Transverse colon (tissue), 3 donors: ENCODE measurements at regions not wholly inside any gene's neighbourhood (a gene's known extent, or its start where the extent isn't known, plus 50 kb on each side); places are given as distances from the start of the nearest gene placed in this dataset.

Experiments
- EP300 ChIP-seq: sonication (generic); formaldehyde crosslinking; IDR thresholded peaks from one replicate; pipeline ENCODE4 v1.6.1; 2017; ENCODE audit warnings: antibody characterized with exemption, low read depth
- POLR2A ChIP-seq: fragments of 450-650 bp; IDR thresholded peaks from one replicate; pipeline ENCODE4 v1.6.1; 2016; ENCODE audit warnings: antibody characterized with exemption, mild to moderate bottlenecking, moderate library complexity
- TF ChIP-seq, protein P1 (sequence below), 5 experiments: fragments of 200-600 bp in 3 of 5; fragments of 450-650 bp in 2 of 5; sonication (generic) in 3 of 5; IDR thresholded peaks; 1 replicate in 2 of 5; 2 replicates in 3 of 5; pipeline ENCODE4 v1.5.1; 2016 to 2017; ENCODE audit warnings: antibody characterized with exemption in 5 of 5, inconsistent platforms in 3 of 5, mild to moderate bottlenecking in 2 of 5, moderate library complexity in 1 of 5

DNA sequence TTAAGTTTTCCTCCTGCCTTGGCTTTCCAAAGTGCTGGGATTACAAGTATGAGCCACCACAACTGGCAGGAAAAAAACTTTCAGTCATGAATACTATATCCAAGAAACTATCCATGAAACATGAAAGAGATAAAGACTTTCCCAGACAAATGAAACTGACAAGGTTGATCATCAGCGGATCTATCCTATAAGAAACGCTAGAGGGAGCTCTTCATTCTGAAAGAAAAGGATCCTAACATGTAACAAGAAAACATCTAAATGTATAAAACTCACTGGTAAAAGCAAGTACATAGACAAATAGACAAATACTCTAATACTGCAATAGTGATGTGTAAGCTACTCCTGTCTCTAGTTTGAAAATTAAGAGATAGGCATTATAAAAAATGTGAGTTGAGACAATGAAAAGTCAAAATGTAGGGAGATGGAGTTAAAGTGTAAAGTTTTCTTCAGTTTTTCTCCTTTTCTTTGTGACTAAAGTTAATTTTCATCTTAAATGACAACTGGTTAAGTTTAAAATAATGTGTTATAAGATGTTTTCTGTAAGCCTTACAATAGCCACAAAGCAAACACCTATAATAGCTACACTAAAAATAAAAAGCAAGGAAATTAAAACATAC lies 79.6 kb upstream of the TEKT1 start:
- TF ChIP-seq, protein P1, sequence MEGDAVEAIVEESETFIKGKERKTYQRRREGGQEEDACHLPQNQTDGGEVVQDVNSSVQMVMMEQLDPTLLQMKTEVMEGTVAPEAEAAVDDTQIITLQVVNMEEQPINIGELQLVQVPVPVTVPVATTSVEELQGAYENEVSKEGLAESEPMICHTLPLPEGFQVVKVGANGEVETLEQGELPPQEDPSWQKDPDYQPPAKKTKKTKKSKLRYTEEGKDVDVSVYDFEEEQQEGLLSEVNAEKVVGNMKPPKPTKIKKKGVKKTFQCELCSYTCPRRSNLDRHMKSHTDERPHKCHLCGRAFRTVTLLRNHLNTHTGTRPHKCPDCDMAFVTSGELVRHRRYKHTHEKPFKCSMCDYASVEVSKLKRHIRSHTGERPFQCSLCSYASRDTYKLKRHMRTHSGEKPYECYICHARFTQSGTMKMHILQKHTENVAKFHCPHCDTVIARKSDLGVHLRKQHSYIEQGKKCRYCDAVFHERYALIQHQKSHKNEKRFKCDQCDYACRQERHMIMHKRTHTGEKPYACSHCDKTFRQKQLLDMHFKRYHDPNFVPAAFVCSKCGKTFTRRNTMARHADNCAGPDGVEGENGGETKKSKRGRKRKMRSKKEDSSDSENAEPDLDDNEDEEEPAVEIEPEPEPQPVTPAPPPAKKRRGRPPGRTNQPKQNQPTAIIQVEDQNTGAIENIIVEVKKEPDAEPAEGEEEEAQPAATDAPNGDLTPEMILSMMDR (IDR thresholded peaks at IDR 0.05), result peak; percentile 52 to 60 (median 57)
- TF ChIP-seq POLR2A, result no peak
- no peak for TF ChIP-seq EP300
